Transverse colon (tissue), 4 donors: ENCODE measurements at regions not wholly inside any gene's neighbourhood (a gene's known extent, or its start where the extent isn't known, plus 50 kb on each side); places are given as distances from the start of the nearest gene placed in this dataset.

Experiments used
- DNase-seq: peaks from one replicate; pipeline ENCODE4 v3.0.0-alpha.2; 2019
- H3K27ac ChIP-seq, 4 donors: fragments of 200-600 bp; sonication (generic); 2 replicates each; pipeline ENCODE4 v1.5.1; 2016 to 2018; ENCODE audit warnings: inconsistent platforms in 4 of 4
- H3K27me3 ChIP-seq: fragments of 200-600 bp; sonication (generic); 2 replicates; pipeline ENCODE4 v1.5.1; 2017; ENCODE audit warnings: inconsistent platforms
- H3K36me3 ChIP-seq, 4 donors: fragments of 200-600 bp; sonication (generic); 2 replicates each; pipeline ENCODE4 v1.5.1; 2017 to 2019; ENCODE audit warnings: inconsistent platforms in 4 of 4
- H3K4me1 ChIP-seq, 4 donors: fragments of 200-600 bp; sonication (generic); 2 replicates each; pipeline ENCODE4 v1.5.1; 2017 to 2020; ENCODE audit warnings: inconsistent platforms in 4 of 4
- H3K4me3 ChIP-seq, 4 donors: fragments of 200-600 bp; sonication (generic); 1 replicate in 1 of 4; 2 replicates in 3 of 4; pipeline versions ENCODE4 v1.5.1 to v1.6.1; 2017 to 2019; ENCODE audit warnings: inconsistent platforms in 4 of 4
- H3K9me3 ChIP-seq, 2 donors: fragments of 200-600 bp; sonication (generic); 2 replicates each; pipeline ENCODE4 v1.5.1; 2017 to 2019; ENCODE audit warnings: inconsistent platforms in 2 of 2
- CTCF ChIP-seq, 5 experiments: fragments of 200-600 bp in 3 of 5; fragments of 450-650 bp in 2 of 5; sonication (generic) in 3 of 5; IDR thresholded peaks; 1 replicate in 2 of 5; 2 replicates in 3 of 5; pipeline ENCODE4 v1.5.1; 2016 to 2017; ENCODE audit warnings: antibody characterized with exemption in 5 of 5, inconsistent platforms in 3 of 5, mild to moderate bottlenecking in 2 of 5, moderate library complexity in 1 of 5
- EP300 ChIP-seq: sonication (generic); formaldehyde crosslinking; IDR thresholded peaks from one replicate; pipeline ENCODE4 v1.6.1; 2017; ENCODE audit warnings: antibody characterized with exemption, low read depth
- POLR2A ChIP-seq: fragments of 450-650 bp; IDR thresholded peaks from one replicate; pipeline ENCODE4 v1.6.1; 2016; ENCODE audit warnings: antibody characterized with exemption, mild to moderate bottlenecking, moderate library complexity
- POLR2AphosphoS5 ChIP-seq, 3 donors: sonication (generic); formaldehyde crosslinking; IDR thresholded peaks; one replicate each; pipeline ENCODE4 v1.6.1; 2016; ENCODE audit warnings: antibody characterized with exemption in 3 of 3
- WGBS, 2 donors: methylation state at CpG; one replicate each; pipeline ENCODE4 v1.1.5; 2018; ENCODE audit warnings: low coverage in 1 of 2; 5-methylcytosine and 5-hydroxymethylcytosine counted together
- in situ Hi-C, 4 donors: fragments of 200-750 bp; cut with MboI; loops; one replicate each; pipeline versions ENCODE4 v1.15.0 to v1.15.1; 2017; ENCODE audit warnings: low sequenced_read_pairs in 3 of 4, low pct_ligation_motif_present in 1 of 4, low pct_unique_long_range_greater_than_20kb in 1 of 4
- intact Hi-C: fragments of 100-400 bp; cut with DNase I; formaldehyde crosslinking; loops from one replicate; pipeline ENCODE4 v1.15.1; 2023; ENCODE audit warnings: low total_unique reads

- Histone ChIP-seq H3K4me3 (no peak overlapping the region), H3K4me1 (no peaks in the 10 kb centered on the region), H3K9me3 (peaks cover 0 to under 1% of the 10 kb centered on the region in 2 donors), H3K27me3 (no peaks in the 10 kb centered on the region), H3K27ac (no peak overlapping the region), H3K36me3 (no peaks in the 10 kb centered on the region)
- in situ Hi-C loops: no loop called here
- TF ChIP-seq POLR2A (no peak), CTCF (IDR thresholded peaks at IDR 0.05) (no peak), EP300 (no peak), POLR2AphosphoS5 (IDR thresholded peaks at IDR 0.05) (no peak)
- no peak for DNase-seq
- intact Hi-C loops: no loop called here
These were observed 741.3 kb upstream of the CTNND2 start for GRCh38 chr5:12645582-12645981.

- intact Hi-C loops: no loop called here
- Histone ChIP-seq H3K4me3 (no peak overlapping the region), H3K36me3 (no peaks in the 10 kb centered on the region), H3K9me3 (no peaks in the 10 kb centered on the region), H3K27me3 (no peaks in the 10 kb centered on the region), H3K27ac (no peak overlapping the region), H3K4me1 (no peaks in the 10 kb centered on the region)
- DNase-seq: no peak
- 66 to 71% methylated on average over 5 of the region's 5 CpGs for WGBS, 2 donors
- in situ Hi-C loops: no loop called here
- no peak for TF ChIP-seq EP300
- TF ChIP-seq POLR2AphosphoS5 (IDR thresholded peaks at IDR 0.05): no peak
- TF ChIP-seq POLR2A: no peak
- no peak for TF ChIP-seq CTCF (IDR thresholded peaks at IDR 0.05)
These were observed 732.0 kb upstream of the CTNND2 start for GRCh38 chr5:12636209-12636608.

- TF ChIP-seq CTCF (IDR thresholded peaks at IDR 0.05): no peak
- TF ChIP-seq POLR2AphosphoS5 (IDR thresholded peaks at IDR 0.05): no peak
- TF ChIP-seq EP300: no peak
- no peak for TF ChIP-seq POLR2A
- WGBS, 2 donors: 90 to 98% methylated on average over 4 to 5 of the region's 5 CpGs
- H3K27ac ChIP-seq: no peak overlapping the region
- H3K9me3 ChIP-seq: no peaks in the 10 kb centered on the region
- intact Hi-C loops: no loop called here
- H3K27me3 ChIP-seq: no peaks in the 10 kb centered on the region
- H3K4me1 ChIP-seq: no peaks in the 10 kb centered on the region
- in situ Hi-C loops: no loop called here
- no peak for DNase-seq
- H3K36me3 ChIP-seq: no peaks in the 10 kb centered on the region
- no peak overlapping the region for H3K4me3 ChIP-seq
These were observed 722.3 kb upstream of the CTNND2 start for GRCh38 chr5:12626556-12626955.

- no peak overlapping the region for H3K27ac ChIP-seq
- no peak for DNase-seq
- no peaks in the 10 kb centered on the region for H3K27me3 ChIP-seq
- H3K9me3 ChIP-seq: no peaks in the 10 kb centered on the region
- 61 to 76% methylated on average over 5 to 8 of the region's 8 CpGs for WGBS, 2 donors
- intact Hi-C loops (no loop called here), in situ Hi-C loops (no loop called here)
- no peak overlapping the region for H3K4me3 ChIP-seq
- H3K36me3 ChIP-seq: no peaks in the 10 kb centered on the region
- no peaks in the 10 kb centered on the region for H3K4me1 ChIP-seq
- TF ChIP-seq EP300: no peak
- no peak for TF ChIP-seq CTCF (IDR thresholded peaks at IDR 0.05)
- no peak for TF ChIP-seq POLR2AphosphoS5 (IDR thresholded peaks at IDR 0.05)
- no peak for TF ChIP-seq POLR2A
These were observed 721.5 kb upstream of the CTNND2 start for GRCh38 chr5:12625667-12626263.
